ENCODE measurements at regions not wholly inside any gene's neighbourhood (a gene's known extent, or its start where the extent isn't known, plus 50 kb on each side); places are given as distances from the start of the nearest gene placed in this dataset.

DNA sequence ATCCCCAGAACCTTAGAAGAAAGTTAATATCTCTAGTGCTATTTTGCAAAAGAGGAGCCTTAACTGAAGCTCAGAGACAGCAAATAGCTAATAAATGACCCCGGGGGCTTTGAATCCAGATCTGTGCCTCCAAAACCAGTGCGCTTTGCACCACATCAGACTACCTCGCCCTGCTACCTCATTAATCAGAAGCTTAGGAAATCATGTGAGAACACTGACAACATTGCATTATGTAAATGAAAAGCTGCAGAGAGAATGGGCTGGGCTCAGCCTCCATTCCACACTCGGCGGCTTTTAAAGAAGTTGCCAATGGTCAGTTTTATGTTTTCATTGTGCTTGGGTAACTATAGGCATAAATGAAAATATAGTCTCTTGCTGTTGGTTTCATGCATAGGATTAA is 54.0 kb upstream of the STMND1 start:
- no peak for DNase-seq (ENCODE audit: low spot score)

- no peak for DNase-seq (ENCODE audit: low spot score)
These were observed 56.1 kb upstream of the STMND1 start for GRCh38 chr6:17045581-17046322.

- no peak for DNase-seq (ENCODE audit: low spot score)
These were observed 58.7 kb upstream of the STMND1 start for GRCh38 chr6:17043148-17043522.

GRCh38 chr6:17042422-17043147 is 59.3 kb upstream of the STMND1 start:
- DNase-seq (ENCODE audit: low spot score): no peak

DNA sequence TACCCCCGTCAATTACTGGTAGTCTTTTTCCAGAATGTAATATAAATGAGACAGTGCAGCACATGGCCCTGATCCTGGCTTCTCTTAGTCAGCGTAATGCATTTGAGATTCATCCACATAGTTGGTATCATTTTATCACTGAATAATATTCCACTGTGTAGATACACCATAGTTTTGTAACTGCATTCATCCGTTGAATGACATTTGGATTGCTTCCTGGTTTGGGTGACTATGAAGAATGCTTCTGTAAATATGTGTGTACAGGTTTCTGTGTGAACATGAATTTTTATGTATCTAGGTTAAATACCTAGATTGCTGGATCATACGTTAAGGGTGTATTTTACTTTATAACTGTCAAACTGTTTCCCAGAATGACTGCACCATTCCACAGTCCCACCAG is 62.6 kb upstream of the STMND1 start:
- DNase-seq (ENCODE audit: low spot score): no peak

DNA sequence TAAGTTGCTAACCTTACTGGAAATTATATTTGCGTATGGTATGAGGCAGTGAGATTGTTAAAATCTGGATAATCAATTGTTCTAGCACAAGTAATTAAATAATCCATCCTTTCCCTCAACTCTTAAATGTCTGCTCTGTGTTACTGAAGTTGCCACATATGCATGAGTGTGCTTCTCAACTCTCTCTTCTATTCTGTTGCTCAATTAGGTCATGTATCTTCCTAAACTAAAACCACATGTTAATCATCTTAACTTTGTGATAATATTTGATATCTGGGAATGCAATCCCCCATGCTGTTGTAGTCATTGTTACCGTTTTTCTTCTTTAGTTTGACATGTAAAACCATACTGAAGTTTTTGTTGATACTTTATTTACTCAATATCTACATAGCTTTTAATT is 63.5 kb upstream of the STMND1 start:
- DNase-seq (ENCODE audit: low spot score): no peak

GRCh38 chr6:17036065-17036393 is 65.8 kb upstream of the STMND1 start:
- no peak for DNase-seq (ENCODE audit: low spot score)

- no peak for DNase-seq (ENCODE audit: low spot score)
These were observed 66.4 kb upstream of the STMND1 start for GRCh38 chr6:17035257-17036064.

DNA sequence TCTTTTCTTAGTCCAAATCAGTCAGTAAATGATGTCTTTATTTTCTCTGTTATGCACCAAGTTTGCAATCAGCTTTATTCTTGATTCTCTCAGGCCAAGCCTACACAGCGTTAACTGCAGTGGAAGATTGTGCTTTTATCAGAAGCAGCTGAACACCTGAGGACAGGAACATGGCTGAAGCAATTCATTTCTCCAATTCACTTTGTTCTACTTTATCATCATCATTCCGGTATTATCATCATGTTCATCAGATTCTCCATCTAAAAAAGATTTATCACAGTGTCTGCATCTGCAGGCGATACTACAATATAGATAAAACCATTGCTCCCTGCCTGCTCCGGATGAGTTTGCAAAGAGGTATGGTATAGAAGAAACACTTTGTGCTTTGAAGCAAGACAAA is 68.1 kb upstream of the STMND1 start:
- DNase-seq (ENCODE audit: low spot score): no peak

- DNase-seq (ENCODE audit: low spot score): no peak
These were observed 68.7 kb upstream of the STMND1 start for GRCh38 chr6:17032988-17033634.

- DNase-seq (ENCODE audit: low spot score): no peak
These were observed 69.3 kb upstream of the STMND1 start for GRCh38 chr6:17032590-17032987.

GRCh38 chr6:17031961-17032360 is 69.9 kb upstream of the STMND1 start:
- no peak for DNase-seq (ENCODE audit: low spot score)

DNA sequence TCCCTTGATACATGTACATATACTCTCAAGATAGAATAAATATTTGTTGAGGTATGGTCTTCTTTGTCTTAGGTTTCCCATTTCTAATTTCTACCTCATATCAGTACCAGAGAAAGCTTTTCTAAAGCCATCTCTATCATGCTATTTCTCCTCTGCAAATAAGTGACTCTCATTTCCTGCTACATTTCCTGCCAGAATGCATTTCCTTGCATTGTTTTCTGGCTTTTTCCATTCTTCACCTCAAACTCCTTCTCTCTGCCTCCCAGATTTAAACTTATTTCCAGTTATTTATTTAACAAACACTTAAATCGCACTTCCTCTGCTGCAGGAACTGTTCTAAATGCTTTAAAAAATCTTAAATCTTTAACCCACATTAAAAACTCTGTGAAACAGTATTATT is 74.4 kb upstream of the STMND1 start:
- no peak for DNase-seq (ENCODE audit: low spot score)

- DNase-seq (ENCODE audit: low spot score): no peak
These were observed 79.2 kb upstream of the STMND1 start for GRCh38 chr6:17022604-17023003.

- DNase-seq (ENCODE audit: low spot score): no peak
These were observed 80.3 kb upstream of the STMND1 start for GRCh38 chr6:17021539-17021889.

DNA sequence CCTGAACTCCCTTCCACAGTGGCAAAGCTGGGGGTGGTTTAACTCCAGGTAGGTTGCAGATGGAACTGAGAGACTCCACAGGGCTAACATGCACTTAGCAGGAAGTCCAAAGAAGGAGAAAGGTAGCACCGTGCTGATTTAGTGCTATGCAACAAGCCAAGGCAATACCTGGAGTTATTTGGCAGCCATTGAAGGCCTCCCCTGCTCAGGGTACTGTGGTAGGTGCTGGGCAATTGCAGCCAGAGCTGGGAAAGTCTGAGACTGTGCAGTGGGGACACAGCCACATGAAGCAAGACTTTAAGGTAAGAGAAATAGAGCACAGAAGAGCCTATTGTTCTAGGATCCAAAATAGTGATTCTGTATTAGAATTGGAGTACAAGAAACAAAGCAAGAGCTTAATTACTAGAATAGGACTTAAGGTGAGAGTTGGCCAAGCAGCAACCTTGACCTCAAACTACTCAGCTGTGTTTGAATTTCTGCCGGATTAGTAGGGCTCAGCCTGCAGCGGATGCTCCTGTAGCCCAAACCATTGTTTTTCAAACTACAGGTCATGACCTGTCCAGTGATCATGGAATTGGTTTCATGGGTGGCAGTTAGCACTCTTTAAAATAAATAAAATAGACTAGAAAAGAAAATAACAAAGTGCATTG is 80.8 kb upstream of the STMND1 start:
- DNase-seq (ENCODE audit: low spot score): no peak

- DNase-seq (ENCODE audit: low spot score): no peak
These were observed 83.4 kb upstream of the STMND1 start for GRCh38 chr6:17018425-17018824.

GRCh38 chr6:17017416-17017815 is 84.4 kb upstream of the STMND1 start:
- no peak for DNase-seq (ENCODE audit: low spot score)

DNA sequence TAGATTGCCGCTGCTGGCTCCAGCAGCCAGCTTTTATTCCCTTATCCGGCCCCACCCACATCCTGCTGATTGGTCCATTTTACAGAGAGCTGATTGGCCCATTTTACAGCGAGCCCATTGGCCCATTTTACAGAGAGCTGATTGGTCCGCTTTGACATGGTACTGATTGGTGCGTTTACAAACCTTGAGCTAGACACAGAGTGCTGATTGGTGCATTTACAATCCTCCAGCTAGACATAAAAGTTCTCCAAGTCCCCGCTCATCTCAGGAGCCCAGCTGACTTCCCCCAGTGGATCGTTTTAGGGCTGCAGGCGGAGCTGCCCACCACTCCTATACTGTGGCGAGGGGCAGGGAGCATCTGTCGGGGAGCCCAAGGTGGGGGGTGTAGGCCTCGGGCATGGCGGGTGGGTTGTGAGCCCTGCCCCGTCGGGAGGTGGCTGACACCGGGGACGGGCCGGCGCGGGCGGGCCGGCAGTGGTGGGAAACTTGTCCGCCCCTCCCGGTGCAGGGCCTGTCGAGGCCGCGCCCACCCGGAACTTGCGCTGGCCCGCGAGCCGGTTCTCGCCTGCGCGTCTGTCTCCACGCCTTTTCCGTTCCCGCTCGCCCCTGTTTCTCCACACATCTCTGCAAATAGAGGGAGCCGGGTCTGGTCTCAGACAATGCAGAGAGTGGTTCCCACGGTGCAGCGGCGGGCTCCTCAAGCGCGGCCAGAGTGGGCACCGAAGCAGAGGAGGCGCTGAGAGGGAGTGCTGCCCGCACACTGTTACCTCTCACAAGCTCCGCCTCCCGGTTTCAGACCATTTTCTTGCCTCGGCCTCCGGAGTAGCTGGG is 86.1 kb upstream of the STMND1 start:
- peak; percentile 57 for DNase-seq (ENCODE audit: low spot score)

GRCh38 chr6:17015144-17015543 is 86.7 kb upstream of the STMND1 start:
- DNase-seq (ENCODE audit: low spot score): peak; percentile 66

GRCh38 chr6:17013701-17014100 is 88.1 kb upstream of the STMND1 start:
- DNase-seq (ENCODE audit: low spot score): no peak
